KMS-11 (cell line): ENCODE measurements at regions not wholly inside any gene's neighbourhood (a gene's known extent, or its start where the extent isn't known, plus 50 kb on each side); places are given as distances from the start of the nearest gene placed in this dataset.

Experiments
- H2AFZ ChIP-seq: fragments of 200-600 bp; sonication (generic); 2 replicates; pipeline ENCODE4 v1.6.1; 2016; ENCODE audit warnings: antibody characterized with exemption, mixed run types, low read depth
- H3K27ac ChIP-seq: fragments of 200-600 bp; sonication (generic); 2 replicates; pipeline ENCODE4 v1.6.1; 2016; ENCODE audit warnings: mild to moderate bottlenecking, mixed run types
- H3K27me3 ChIP-seq: fragments of 200-600 bp; sonication (generic); 2 replicates; pipeline ENCODE4 v1.6.1; 2017; ENCODE audit warnings: mild to moderate bottlenecking, low read depth, mixed run types, moderate library complexity; ENCODE audit not compliant: insufficient read depth
- H3K36me3 ChIP-seq: fragments of 200-600 bp; sonication (generic); 2 replicates; pipeline ENCODE4 v1.6.1; 2017; ENCODE audit warnings: mild to moderate bottlenecking, mixed run types; ENCODE audit not compliant: insufficient read depth
- H3K4me1 ChIP-seq: fragments of 200-600 bp; sonication (generic); 2 replicates; pipeline ENCODE4 v1.6.1; 2016; ENCODE audit warnings: mild to moderate bottlenecking, low read depth, mixed run types; ENCODE audit not compliant: poor library complexity, severe bottlenecking
- H3K4me2 ChIP-seq: fragments of 200-600 bp; sonication (generic); 2 replicates; pipeline ENCODE4 v1.7.0; 2016; ENCODE audit warnings: mild to moderate bottlenecking, mixed run types
- H3K4me3 ChIP-seq: fragments of 200-600 bp; sonication (generic); IDR thresholded peaks from 2 replicates; pipeline ENCODE4 v1.6.1; 2017; ENCODE audit warnings: low read depth, low read length, mixed read lengths; ENCODE audit not compliant: insufficient read depth
- H3K79me2 ChIP-seq: fragments of 200-600 bp; sonication (generic); 2 replicates; pipeline ENCODE4 v1.6.1; 2016; ENCODE audit warnings: low read depth, mixed run types; ENCODE audit not compliant: insufficient read depth
- H3K9ac ChIP-seq: fragments of 200-600 bp; sonication (generic); 2 replicates; pipeline ENCODE4 v1.6.1; 2016; ENCODE audit warnings: mild to moderate bottlenecking, mixed run types
- H4K20me1 ChIP-seq: fragments of 200-600 bp; sonication (generic); 2 replicates; pipeline ENCODE4 v1.6.1; 2016; ENCODE audit warnings: mild to moderate bottlenecking, mixed run types; ENCODE audit not compliant: insufficient read depth
- CTCF ChIP-seq: fragments of 200-600 bp; sonication (generic); conservative IDR thresholded peaks from 2 replicates; pipeline ENCODE4 v1.6.1; 2017; ENCODE audit warnings: low read depth, mild to moderate bottlenecking, antibody characterized with exemption, low read length, moderate library complexity, mixed read lengths

GRCh38 chr15:39180030-39180429 is 400.8 kb upstream of the THBS1 start:
- Histone ChIP-seq H2AFZ (no peak overlapping the region), H4K20me1 (no peaks in the 10 kb centered on the region), H3K79me2 (no peaks in the 10 kb centered on the region), H3K27ac (no peak overlapping the region), H3K36me3 (no peaks in the 10 kb centered on the region), H3K4me2 (no peak overlapping the region), H3K4me3 (no peak overlapping the region), H3K4me1 (no peaks in the 10 kb centered on the region), H3K27me3 (no peaks in the 10 kb centered on the region), H3K9ac (no peak overlapping the region)
- no peak for TF ChIP-seq CTCF

- no peak overlapping the region for H3K27ac ChIP-seq
These were observed 400.4 kb upstream of the THBS1 start for GRCh38 chr15:39180483-39180933.

GRCh38 chr15:39181056-39181747 is 399.7 kb upstream of the THBS1 start:
- Histone ChIP-seq H2AFZ (no peak overlapping the region), H3K27me3 (no peaks in the 10 kb centered on the region), H4K20me1 (no peaks in the 10 kb centered on the region), H3K79me2 (no peaks in the 10 kb centered on the region), H3K4me3 (no peak overlapping the region), H3K4me1 (no peaks in the 10 kb centered on the region), H3K4me2 (no peak overlapping the region), H3K27ac (no peak overlapping the region), H3K36me3 (no peaks in the 10 kb centered on the region), H3K9ac (no peak overlapping the region)
- no peak for TF ChIP-seq CTCF

More at GRCh38 chr15:39180483-39180933, 400.4 kb upstream of the THBS1 start:
- Histone ChIP-seq H4K20me1 (no peaks in the 10 kb centered on the region), H3K4me3 (no peak overlapping the region), H3K4me1 (no peaks in the 10 kb centered on the region), H2AFZ (no peak overlapping the region), H3K36me3 (no peaks in the 10 kb centered on the region), H3K79me2 (no peaks in the 10 kb centered on the region), H3K4me2 (no peak overlapping the region), H3K27me3 (no peaks in the 10 kb centered on the region), H3K9ac (no peak overlapping the region)
- TF ChIP-seq CTCF, result no peak

- Histone ChIP-seq H3K27ac (no peak overlapping the region), H4K20me1 (no peaks in the 10 kb centered on the region), H3K27me3 (no peaks in the 10 kb centered on the region), H3K9ac (no peak overlapping the region), H2AFZ (no peak overlapping the region), H3K4me2 (no peak overlapping the region), H3K4me1 (no peaks in the 10 kb centered on the region), H3K36me3 (no peaks in the 10 kb centered on the region), H3K4me3 (no peak overlapping the region), H3K79me2 (no peaks in the 10 kb centered on the region)
- no peak for TF ChIP-seq CTCF
These were observed 398.9 kb upstream of the THBS1 start for GRCh38 chr15:39181940-39182339.
